Neural progenitor cell (in vitro differentiated cells): ENCODE measurements at regions not wholly inside any gene's neighbourhood (a gene's known extent, or its start where the extent isn't known, plus 50 kb on each side); places are given as distances from the start of the nearest gene placed in this dataset.

Experiments used
- CTCF ChIP-seq: fragments of 200-600 bp; sonication (generic); IDR thresholded peaks from 2 replicates; pipeline ENCODE4 v1.5.1; 2017; ENCODE audit warnings: antibody characterized with exemption, mild to moderate bottlenecking
- EZH2 ChIP-seq: fragments of 200-600 bp; sonication (generic); IDR thresholded peaks from 2 replicates; pipeline ENCODE4 v1.6.1; 2017; ENCODE audit warnings: antibody characterized with exemption, mild to moderate bottlenecking, moderate library complexity

DNA sequence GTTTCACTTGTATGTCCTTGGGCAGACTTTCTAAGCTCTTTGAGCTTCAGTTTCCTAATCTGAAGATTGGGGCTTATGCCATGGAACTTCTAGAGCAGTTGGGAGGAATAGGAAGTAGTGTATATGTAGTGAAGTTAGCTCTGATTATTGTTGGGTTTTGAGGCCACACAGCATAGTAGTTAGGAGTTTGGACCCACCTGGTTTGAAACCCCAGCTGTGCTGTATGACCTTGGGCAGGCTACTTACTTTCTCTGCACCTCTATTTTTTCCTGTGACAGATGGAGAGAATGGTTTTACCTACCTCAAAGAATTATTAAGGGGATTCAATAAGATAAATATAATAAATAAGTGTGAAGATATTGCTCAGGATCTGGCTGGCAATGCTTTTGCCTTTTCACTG, 61.4 kb upstream of the ADRB1 start:
- no peak for TF ChIP-seq CTCF
- TF ChIP-seq EZH2, result no peak
